SK-N-SH treated with all-trans-retinoic acid at 6 μM for 48 hours (cell line): ENCODE measurements at regions not wholly inside any gene's neighbourhood (a gene's known extent, or its start where the extent isn't known, plus 50 kb on each side); places are given as distances from the start of the nearest gene placed in this dataset.

Experiments used
- ESRRG ChIP-seq: fragments of 250-450 bp; sonication (Bioruptor Pico); IDR thresholded peaks from 2 replicates; pipeline ENCODE4 v1.6.1; 2021; ENCODE audit warnings: mild to moderate bottlenecking
- GLIS3 ChIP-seq: fragments of 250-450 bp; sonication (Bioruptor Pico); IDR thresholded peaks from 2 replicates; pipeline ENCODE4 v1.5.0; 2020; ENCODE audit warnings: mild to moderate bottlenecking, moderate library complexity
- ISL1 ChIP-seq: fragments of 250-450 bp; sonication (Bioruptor Pico); IDR thresholded peaks from 2 replicates; pipeline ENCODE4 v2.1.2; 2022; ENCODE audit warnings: mild to moderate bottlenecking, moderate library complexity
- OSR1 ChIP-seq: fragments of 250-450 bp; sonication (Bioruptor Pico); IDR thresholded peaks from 2 replicates; pipeline ENCODE4 v1.8.0; 2022; ENCODE audit warnings: moderate library complexity, mild to moderate bottlenecking, inconsistent platforms
- RARB ChIP-seq: fragments of 250-450 bp; sonication (Bioruptor Pico); IDR thresholded peaks from 2 replicates; pipeline ENCODE4 v1.8.0; 2021; ENCODE audit warnings: mild to moderate bottlenecking, moderate library complexity
- TCF4 ChIP-seq: fragments of 250-450 bp; sonication (Bioruptor Pico); IDR thresholded peaks from 2 replicates; pipeline ENCODE4 v1.8.0; 2021; ENCODE audit warnings: mild to moderate bottlenecking, moderate library complexity, borderline replicate concordance
- TOX ChIP-seq: fragments of 250-450 bp; sonication (Bioruptor Pico); IDR thresholded peaks from 2 replicates; pipeline ENCODE4 v1.8.0; 2021; ENCODE audit warnings: mild to moderate bottlenecking, moderate library complexity, borderline replicate concordance
- ZFP3 ChIP-seq: fragments of 250-450 bp; sonication (Bioruptor Pico); IDR thresholded peaks from 2 replicates; pipeline ENCODE4 v1.5.0; 2020; ENCODE audit warnings: mild to moderate bottlenecking, moderate library complexity
- ZFP30 ChIP-seq: fragments of 450-650 bp; formaldehyde crosslinking; IDR thresholded peaks from 2 replicates; pipeline ENCODE4 v1.5.0; 2022; ENCODE audit warnings: mild to moderate bottlenecking, moderate library complexity
- ZNF8 ChIP-seq: fragments of 450-650 bp; formaldehyde crosslinking; IDR thresholded peaks from 2 replicates; pipeline ENCODE4 v1.5.0; 2020; ENCODE audit warnings: mild to moderate bottlenecking, moderate library complexity
- TF ChIP-seq, protein P1 (sequence below): fragments of 250-450 bp; sonication (Bioruptor Pico); IDR thresholded peaks from 2 replicates; pipeline ENCODE4 v1.8.0; 2020; ENCODE audit warnings: mild to moderate bottlenecking, moderate library complexity, borderline replicate concordance
- TF ChIP-seq, protein P2 (sequence below): fragments of 250-450 bp; sonication (Bioruptor Pico); IDR thresholded peaks from 2 replicates; pipeline ENCODE4 v1.5.1; 2020; ENCODE audit warnings: low read depth, mild to moderate bottlenecking, moderate library complexity
- TF ChIP-seq, protein P3 (sequence below): fragments of 250-450 bp; sonication (Bioruptor Pico); IDR thresholded peaks from 2 replicates; pipeline ENCODE4 v1.5.1; 2021; ENCODE audit warnings: mild to moderate bottlenecking, moderate library complexity
- TF ChIP-seq, protein P4 (sequence below): fragments of 250-450 bp; sonication (Bioruptor Pico); IDR thresholded peaks from 2 replicates; pipeline ENCODE4 v1.8.0; 2021; ENCODE audit warnings: low read depth, mild to moderate bottlenecking, moderate library complexity, borderline replicate concordance

DNA sequence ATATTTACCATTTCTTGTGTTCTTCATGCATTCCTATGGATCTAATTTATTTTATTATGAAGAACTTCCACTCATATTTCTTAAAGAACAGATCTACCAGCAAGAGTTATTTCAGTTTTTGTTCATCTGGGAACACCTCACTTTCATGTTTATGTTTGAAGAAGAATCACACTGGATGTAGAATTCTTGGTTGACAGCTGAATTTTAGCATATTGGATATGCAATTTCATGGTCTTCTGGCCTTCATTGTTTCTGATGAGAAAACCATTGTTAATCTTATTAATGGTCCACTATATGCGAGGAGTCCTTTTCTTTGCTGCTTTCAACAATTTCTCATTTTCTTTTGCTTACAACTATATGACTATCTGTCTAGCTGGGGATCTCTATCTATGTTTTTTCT, 189.2 kb downstream of the UXS1 start:
- TF ChIP-seq, protein P1, sequence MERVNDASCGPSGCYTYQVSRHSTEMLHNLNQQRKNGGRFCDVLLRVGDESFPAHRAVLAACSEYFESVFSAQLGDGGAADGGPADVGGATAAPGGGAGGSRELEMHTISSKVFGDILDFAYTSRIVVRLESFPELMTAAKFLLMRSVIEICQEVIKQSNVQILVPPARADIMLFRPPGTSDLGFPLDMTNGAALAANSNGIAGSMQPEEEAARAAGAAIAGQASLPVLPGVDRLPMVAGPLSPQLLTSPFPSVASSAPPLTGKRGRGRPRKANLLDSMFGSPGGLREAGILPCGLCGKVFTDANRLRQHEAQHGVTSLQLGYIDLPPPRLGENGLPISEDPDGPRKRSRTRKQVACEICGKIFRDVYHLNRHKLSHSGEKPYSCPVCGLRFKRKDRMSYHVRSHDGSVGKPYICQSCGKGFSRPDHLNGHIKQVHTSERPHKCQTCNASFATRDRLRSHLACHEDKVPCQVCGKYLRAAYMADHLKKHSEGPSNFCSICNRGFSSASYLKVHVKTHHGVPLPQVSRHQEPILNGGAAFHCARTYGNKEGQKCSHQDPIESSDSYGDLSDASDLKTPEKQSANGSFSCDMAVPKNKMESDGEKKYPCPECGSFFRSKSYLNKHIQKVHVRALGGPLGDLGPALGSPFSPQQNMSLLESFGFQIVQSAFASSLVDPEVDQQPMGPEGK (CRISPR knock-in tag): no peak
- no peak for TF ChIP-seq ZNF8 (CRISPR knock-in tag)
- TF ChIP-seq ESRRG (CRISPR knock-in tag): no peak
- no peak for TF ChIP-seq ZFP30
- no peak for TF ChIP-seq GLIS3 (CRISPR knock-in tag)
- no peak for TF ChIP-seq ZFP3 (CRISPR knock-in tag)
- TF ChIP-seq TCF4 (CRISPR knock-in tag): no peak
- TF ChIP-seq RARB: no peak
- TF ChIP-seq OSR1 (CRISPR knock-in tag): no peak
- no peak for TF ChIP-seq ISL1 (CRISPR knock-in tag)
- TF ChIP-seq, protein P2, sequence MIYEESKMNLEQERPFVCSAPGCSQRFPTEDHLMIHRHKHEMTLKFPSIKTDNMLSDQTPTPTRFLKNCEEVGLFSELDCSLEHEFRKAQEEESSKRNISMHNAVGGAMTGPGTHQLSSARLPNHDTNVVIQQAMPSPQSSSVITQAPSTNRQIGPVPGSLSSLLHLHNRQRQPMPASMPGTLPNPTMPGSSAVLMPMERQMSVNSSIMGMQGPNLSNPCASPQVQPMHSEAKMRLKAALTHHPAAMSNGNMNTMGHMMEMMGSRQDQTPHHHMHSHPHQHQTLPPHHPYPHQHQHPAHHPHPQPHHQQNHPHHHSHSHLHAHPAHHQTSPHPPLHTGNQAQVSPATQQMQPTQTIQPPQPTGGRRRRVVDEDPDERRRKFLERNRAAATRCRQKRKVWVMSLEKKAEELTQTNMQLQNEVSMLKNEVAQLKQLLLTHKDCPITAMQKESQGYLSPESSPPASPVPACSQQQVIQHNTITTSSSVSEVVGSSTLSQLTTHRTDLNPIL (CRISPR knock-in tag): no peak
- TF ChIP-seq, protein P3, sequence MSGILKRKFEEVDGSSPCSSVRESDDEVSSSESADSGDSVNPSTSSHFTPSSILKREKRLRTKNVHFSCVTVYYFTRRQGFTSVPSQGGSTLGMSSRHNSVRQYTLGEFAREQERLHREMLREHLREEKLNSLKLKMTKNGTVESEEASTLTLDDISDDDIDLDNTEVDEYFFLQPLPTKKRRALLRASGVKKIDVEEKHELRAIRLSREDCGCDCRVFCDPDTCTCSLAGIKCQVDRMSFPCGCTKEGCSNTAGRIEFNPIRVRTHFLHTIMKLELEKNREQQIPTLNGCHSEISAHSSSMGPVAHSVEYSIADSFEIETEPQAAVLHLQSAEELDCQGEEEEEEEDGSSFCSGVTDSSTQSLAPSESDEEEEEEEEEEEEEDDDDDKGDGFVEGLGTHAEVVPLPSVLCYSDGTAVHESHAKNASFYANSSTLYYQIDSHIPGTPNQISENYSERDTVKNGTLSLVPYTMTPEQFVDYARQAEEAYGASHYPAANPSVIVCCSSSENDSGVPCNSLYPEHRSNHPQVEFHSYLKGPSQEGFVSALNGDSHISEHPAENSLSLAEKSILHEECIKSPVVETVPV (CRISPR knock-in tag): no peak
- TF ChIP-seq, protein P4, sequence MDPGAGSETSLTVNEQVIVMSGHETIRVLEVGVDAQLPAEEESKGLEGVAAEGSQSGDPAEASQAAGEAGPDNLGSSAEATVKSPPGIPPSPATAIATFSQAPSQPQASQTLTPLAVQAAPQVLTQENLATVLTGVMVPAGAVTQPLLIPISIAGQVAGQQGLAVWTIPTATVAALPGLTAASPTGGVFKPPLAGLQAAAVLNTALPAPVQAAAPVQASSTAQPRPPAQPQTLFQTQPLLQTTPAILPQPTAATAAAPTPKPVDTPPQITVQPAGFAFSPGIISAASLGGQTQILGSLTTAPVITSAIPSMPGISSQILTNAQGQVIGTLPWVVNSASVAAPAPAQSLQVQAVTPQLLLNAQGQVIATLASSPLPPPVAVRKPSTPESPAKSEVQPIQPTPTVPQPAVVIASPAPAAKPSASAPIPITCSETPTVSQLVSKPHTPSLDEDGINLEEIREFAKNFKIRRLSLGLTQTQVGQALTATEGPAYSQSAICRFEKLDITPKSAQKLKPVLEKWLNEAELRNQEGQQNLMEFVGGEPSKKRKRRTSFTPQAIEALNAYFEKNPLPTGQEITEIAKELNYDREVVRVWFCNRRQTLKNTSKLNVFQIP (CRISPR knock-in tag): no peak
- no peak for TF ChIP-seq TOX (CRISPR knock-in tag)
